Adipocyte (in vitro differentiated cells): ENCODE measurements at regions not wholly inside any gene's neighbourhood (a gene's known extent, or its start where the extent isn't known, plus 50 kb on each side); places are given as distances from the start of the nearest gene placed in this dataset.

Experiments used
- DNase-seq: peaks from one replicate; pipeline ENCODE4 v3.0.0-alpha.2; 2015; ENCODE audit warnings: low read depth
- H3K27me3 ChIP-seq: replicated peaks from 2 replicates; pipeline ENCODE4 v1.7.0; 2013; ENCODE audit warnings: mild to moderate bottlenecking, low read length, moderate library complexity; ENCODE audit not compliant: control insufficient read depth, insufficient read depth
- H3K36me3 ChIP-seq: 2 replicates; pipeline ENCODE4 v1.7.0; 2013; ENCODE audit warnings: low read length, mild to moderate bottlenecking, moderate library complexity; ENCODE audit not compliant: control insufficient read depth, insufficient read depth, severe bottlenecking
- H3K4me1 ChIP-seq: 2 replicates; pipeline ENCODE4 v1.7.0; 2013; ENCODE audit warnings: mild to moderate bottlenecking, low read length, moderate library complexity; ENCODE audit not compliant: control insufficient read depth, insufficient read depth
- H3K4me3 ChIP-seq: 2 replicates; pipeline ENCODE4 v1.7.0; 2013; ENCODE audit warnings: mild to moderate bottlenecking, low read length, moderate library complexity
- H3K9ac ChIP-seq: 2 replicates; pipeline ENCODE4 v1.7.0; 2013; ENCODE audit warnings: mild to moderate bottlenecking, low read length, moderate library complexity
- H3K9me3 ChIP-seq: 2 replicates; pipeline ENCODE4 v1.7.0; 2013; ENCODE audit warnings: mild to moderate bottlenecking, low read length, moderate library complexity; ENCODE audit not compliant: control insufficient read depth

DNA sequence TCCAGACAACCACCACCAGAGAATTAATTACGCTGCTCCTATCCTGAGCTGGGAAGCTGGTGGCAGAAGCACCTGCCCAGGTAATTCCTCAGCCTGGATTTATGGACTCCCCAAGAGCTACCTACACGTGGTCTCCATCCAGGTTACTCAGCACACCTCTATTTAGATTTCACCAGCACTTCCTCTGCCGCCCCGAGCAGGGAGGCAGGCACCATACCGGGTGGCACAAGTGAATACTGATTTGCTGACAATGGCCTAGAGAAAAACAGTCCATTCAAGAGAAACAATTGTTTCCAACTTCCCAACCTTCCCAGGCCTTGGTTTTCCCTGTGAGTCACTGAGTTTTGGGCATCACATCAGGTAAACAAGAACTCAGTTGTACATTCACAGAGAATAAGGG lies 134.3 kb downstream of the MATN1 start:
- H3K4me3 ChIP-seq, result no peak overlapping the region
- no peaks in the 10 kb centered on the region for H3K36me3 ChIP-seq
- no peak overlapping the region for H3K9ac ChIP-seq
- H3K9me3 ChIP-seq, result peaks cover 9% of the 10 kb centered on the region
- no peak for DNase-seq
- peaks cover 3% of the 10 kb centered on the region for H3K27me3 ChIP-seq
- H3K4me1 ChIP-seq, result no peaks in the 10 kb centered on the region

DNA sequence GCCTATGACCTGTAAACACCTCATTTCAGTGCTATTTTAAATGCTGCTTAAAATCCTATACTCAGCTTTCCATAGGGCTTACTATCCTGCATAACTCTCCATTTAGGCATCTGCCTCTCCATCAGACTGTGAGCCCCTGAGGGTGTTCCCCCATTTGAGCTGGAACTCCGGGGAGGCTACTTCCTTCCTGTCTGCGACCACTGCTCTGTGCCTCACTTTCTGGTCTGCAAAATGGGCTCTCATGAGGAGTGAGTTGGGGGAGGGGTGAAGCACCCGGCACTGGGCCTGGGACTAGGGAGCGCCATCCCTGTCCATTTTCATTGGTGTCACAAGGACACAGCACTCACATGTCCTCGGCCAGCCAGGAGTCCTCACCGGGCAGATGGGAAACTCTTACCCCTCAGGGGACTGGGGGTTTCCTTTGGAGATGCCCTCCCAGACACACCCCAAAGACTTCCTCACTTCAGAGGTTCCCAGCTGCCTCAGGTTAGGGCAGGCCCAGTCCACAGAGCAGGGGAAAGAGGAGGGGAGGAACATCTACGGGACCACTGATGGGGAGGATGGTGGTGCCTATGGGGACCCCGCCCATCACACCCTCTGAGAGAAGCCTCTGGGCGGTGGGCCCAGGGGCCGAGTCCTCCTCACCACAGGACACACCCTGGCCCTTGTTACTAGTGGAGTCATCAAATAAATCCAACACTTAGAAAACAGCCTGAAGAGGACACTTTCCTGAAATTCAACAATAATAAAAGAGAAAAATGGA lies 134.9 kb downstream of the MATN1 start:
- Histone ChIP-seq H3K27me3 (peaks cover 3% of the 10 kb centered on the region), H3K36me3 (no peaks in the 10 kb centered on the region), H3K4me3 (no peak overlapping the region), H3K9me3 (peaks cover 9% of the 10 kb centered on the region), H3K9ac (no peak overlapping the region), H3K4me1 (no peaks in the 10 kb centered on the region)
- DNase-seq, result no peak

GRCh38 chr1:30586671-30587070 lies 136.7 kb downstream of the MATN1 start:
- peaks cover 3% of the 10 kb centered on the region for H3K27me3 ChIP-seq
- no peaks in the 10 kb centered on the region for H3K36me3 ChIP-seq
- H3K4me3 ChIP-seq, result no peak overlapping the region

GRCh38 chr1:30579580-30579979 lies 143.8 kb downstream of the MATN1 start:
- Histone ChIP-seq H3K27me3 (no peaks in the 10 kb centered on the region), H3K4me3 (no peak overlapping the region), H3K4me1 (no peaks in the 10 kb centered on the region), H3K36me3 (no peaks in the 10 kb centered on the region), H3K9ac (no peak overlapping the region), H3K9me3 (peaks cover 7% of the 10 kb centered on the region)
- no peak for DNase-seq

More at GRCh38 chr1:30586671-30587070, 136.7 kb downstream of the MATN1 start:
- Histone ChIP-seq H3K9me3 (peaks cover 6% of the 10 kb centered on the region), H3K9ac (no peak overlapping the region), H3K4me1 (no peaks in the 10 kb centered on the region)
- no peak for DNase-seq

DNA sequence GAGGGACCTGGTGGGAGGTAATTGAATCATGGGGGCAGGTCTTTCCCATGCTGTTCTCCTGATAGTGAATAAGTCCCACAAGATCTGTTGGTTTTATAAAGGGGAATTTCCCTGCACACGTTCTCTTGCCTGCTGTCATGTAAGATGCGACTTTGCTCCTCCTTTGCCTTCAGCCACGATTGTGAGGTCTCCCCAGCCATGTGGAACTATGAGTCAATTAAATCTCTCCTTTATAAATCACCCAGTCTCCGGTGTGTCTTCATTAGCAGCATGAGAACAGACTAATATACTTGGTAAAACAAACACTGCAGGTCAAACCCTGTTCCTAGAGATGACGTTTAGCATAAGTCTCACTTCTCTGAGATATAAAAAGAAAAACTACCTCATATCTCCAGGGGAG lies 148.3 kb downstream of the MATN1 start:
- H3K4me1 ChIP-seq, result peaks cover 9% of the 10 kb centered on the region
- no peaks in the 10 kb centered on the region for H3K9me3 ChIP-seq
- H3K4me3 ChIP-seq, result no peak overlapping the region
- DNase-seq, result no peak
- H3K9ac ChIP-seq, result no peak overlapping the region
- H3K36me3 ChIP-seq, result no peaks in the 10 kb centered on the region
- H3K27me3 ChIP-seq, result no peaks in the 10 kb centered on the region

DNA sequence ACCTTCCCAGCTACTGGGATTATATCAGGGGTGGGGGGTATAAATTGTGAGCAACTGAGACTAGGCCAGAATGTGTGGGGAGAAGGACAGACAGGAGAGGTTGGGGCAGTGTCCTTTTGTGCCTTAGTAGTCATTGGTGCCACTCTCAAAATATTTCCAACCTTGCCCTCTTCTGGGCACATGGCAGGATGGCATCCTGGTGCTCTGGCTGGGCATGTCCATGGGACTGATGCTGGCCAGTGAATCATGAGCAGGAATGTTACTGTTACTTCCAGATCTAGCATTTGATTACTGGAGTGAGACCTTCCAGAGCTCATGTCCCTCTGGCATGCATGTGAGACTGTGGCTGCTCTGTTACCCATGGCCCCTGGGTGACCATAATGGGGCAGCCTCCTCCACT lies 151.2 kb downstream of the MATN1 start:
- peaks cover 15% of the 10 kb centered on the region for H3K4me1 ChIP-seq
- no peak overlapping the region for H3K9ac ChIP-seq
- no peaks in the 10 kb centered on the region for H3K9me3 ChIP-seq
- H3K36me3 ChIP-seq, result no peaks in the 10 kb centered on the region
- no peak overlapping the region for H3K4me3 ChIP-seq
- no peaks in the 10 kb centered on the region for H3K27me3 ChIP-seq
- DNase-seq, result no peak

- Histone ChIP-seq H3K27me3 (no peaks in the 10 kb centered on the region), H3K9ac (no peak overlapping the region), H3K4me1 (peaks cover 15% of the 10 kb centered on the region), H3K36me3 (no peaks in the 10 kb centered on the region), H3K9me3 (no peaks in the 10 kb centered on the region), H3K4me3 (no peak overlapping the region)
- DNase-seq, result no peak
These were observed 152.0 kb downstream of the MATN1 start for GRCh38 chr1:30571380-30571779.

DNA sequence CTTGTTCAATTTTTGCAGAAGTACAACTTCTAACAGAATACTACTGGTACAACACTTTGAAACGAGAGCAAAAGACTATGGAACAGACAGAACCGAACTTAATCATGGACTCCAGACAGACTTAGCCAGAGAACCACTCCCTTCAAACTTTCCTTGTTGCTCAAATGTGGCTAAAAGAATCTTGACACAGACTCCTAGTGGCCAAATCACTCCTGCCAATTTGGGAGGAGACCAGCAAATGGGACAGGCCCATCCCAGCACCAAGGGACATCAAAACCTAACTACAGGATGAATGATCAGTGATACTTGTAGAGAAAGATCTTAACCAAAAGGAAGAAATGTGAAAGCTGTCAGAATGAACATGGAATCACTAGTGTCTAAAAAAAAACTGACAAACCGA lies 154.0 kb downstream of the MATN1 start:
- Histone ChIP-seq H3K4me3 (no peak overlapping the region), H3K4me1 (peaks cover 15% of the 10 kb centered on the region), H3K9ac (no peak overlapping the region), H3K9me3 (peaks cover 3% of the 10 kb centered on the region), H3K27me3 (no peaks in the 10 kb centered on the region), H3K36me3 (no peaks in the 10 kb centered on the region)
- DNase-seq, result no peak

GRCh38 chr1:30562559-30562958 lies 160.8 kb downstream of the MATN1 start:
- Histone ChIP-seq H3K9ac (no peak overlapping the region), H3K4me3 (no peak overlapping the region), H3K9me3 (peaks cover 61% of the 10 kb centered on the region), H3K36me3 (no peaks in the 10 kb centered on the region), H3K4me1 (no peaks in the 10 kb centered on the region), H3K27me3 (no peaks in the 10 kb centered on the region)
- no peak for DNase-seq

DNA sequence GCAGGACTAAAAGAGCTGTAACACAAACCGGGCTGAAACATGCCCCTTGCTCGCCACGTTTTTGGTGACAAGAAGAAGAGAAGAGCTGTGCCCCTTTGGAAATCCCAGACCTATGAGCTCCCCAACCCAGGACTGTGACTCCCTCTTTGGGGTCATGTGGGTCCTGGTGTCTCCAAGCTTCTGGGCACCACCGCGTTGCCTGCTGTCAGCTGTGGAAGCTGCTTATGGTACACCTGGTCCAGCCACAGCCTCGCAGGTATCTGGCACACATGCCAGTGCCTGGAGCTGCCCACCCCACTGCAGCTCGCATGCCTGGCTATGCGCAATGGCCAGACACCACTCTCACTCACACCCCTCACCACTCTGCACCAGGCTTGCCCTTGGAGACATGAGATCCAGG lies 171.8 kb downstream of the MATN1 start:
- no peaks in the 10 kb centered on the region for H3K36me3 ChIP-seq
- no peak overlapping the region for H3K9ac ChIP-seq
- peaks cover 5% of the 10 kb centered on the region for H3K9me3 ChIP-seq
- H3K4me3 ChIP-seq, result no peak overlapping the region
- DNase-seq, result no peak
- H3K4me1 ChIP-seq, result no peaks in the 10 kb centered on the region
- H3K27me3 ChIP-seq, result no peaks in the 10 kb centered on the region

GRCh38 chr1:30550365-30551220 lies 172.8 kb downstream of the MATN1 start:
- no peaks in the 10 kb centered on the region for H3K4me1 ChIP-seq
- DNase-seq, result no peak
- H3K9ac ChIP-seq, result no peak overlapping the region

More at GRCh38 chr1:30550365-30551220, 172.8 kb downstream of the MATN1 start:
- no peaks in the 10 kb centered on the region for H3K27me3 ChIP-seq
- no peaks in the 10 kb centered on the region for H3K9me3 ChIP-seq
- no peaks in the 10 kb centered on the region for H3K36me3 ChIP-seq
- no peak overlapping the region for H3K4me3 ChIP-seq
